Activated CD4-positive, CD25-positive, alpha-beta regulatory T cell treated with anti-CD3 and anti-CD28 coated beads, Interleukin-2, amount 50 U/mL, for 72 hours (primary cell): ENCODE measurements at regions not wholly inside any gene's neighbourhood (a gene's known extent, or its start where the extent isn't known, plus 50 kb on each side); places are given as distances from the start of the nearest gene placed in this dataset.
"Not testable (repeated sequence)": the region's sequence is repeated elsewhere in the genome, so short reads cannot be mapped to it uniquely, and the experiment has no call there.

Source experiments
- DNase-seq: peaks from one replicate; pipeline ENCODE4 v3.0.0; 2021

- DNase-seq = no peak
Observed at GRCh38 chr3:29156086-29156715, 124.7 kb upstream of the RBMS3 start.

GRCh38 chr3:29164825-29165224 lies 116.0 kb upstream of the RBMS3 start:
- DNase-seq = no peak

DNA sequence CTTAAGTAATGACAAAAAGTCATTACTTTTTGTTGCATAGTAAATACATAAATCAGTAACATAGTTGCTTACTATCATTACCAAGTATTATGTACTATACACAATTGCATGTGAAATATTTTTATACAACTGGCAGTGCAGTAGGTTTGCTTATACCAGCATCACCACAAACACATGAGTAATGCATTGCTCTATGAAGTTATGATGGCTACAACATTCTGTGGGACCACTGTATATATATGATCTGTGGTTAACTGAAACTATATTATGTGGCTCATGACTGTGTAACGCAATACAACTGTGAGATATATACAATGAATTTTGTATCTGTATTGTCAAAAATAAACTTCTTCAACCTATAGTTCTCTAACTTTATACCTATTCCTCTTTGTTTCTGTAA lies 113.7 kb upstream of the RBMS3 start:
- DNase-seq = no peak

- no peak for DNase-seq
Observed at GRCh38 chr3:29168081-29168480, 112.8 kb upstream of the RBMS3 start.

GRCh38 chr3:29168696-29169095 lies 112.2 kb upstream of the RBMS3 start:
- no peak for DNase-seq

GRCh38 chr3:29169451-29169850 lies 111.4 kb upstream of the RBMS3 start:
- no peak for DNase-seq

DNA sequence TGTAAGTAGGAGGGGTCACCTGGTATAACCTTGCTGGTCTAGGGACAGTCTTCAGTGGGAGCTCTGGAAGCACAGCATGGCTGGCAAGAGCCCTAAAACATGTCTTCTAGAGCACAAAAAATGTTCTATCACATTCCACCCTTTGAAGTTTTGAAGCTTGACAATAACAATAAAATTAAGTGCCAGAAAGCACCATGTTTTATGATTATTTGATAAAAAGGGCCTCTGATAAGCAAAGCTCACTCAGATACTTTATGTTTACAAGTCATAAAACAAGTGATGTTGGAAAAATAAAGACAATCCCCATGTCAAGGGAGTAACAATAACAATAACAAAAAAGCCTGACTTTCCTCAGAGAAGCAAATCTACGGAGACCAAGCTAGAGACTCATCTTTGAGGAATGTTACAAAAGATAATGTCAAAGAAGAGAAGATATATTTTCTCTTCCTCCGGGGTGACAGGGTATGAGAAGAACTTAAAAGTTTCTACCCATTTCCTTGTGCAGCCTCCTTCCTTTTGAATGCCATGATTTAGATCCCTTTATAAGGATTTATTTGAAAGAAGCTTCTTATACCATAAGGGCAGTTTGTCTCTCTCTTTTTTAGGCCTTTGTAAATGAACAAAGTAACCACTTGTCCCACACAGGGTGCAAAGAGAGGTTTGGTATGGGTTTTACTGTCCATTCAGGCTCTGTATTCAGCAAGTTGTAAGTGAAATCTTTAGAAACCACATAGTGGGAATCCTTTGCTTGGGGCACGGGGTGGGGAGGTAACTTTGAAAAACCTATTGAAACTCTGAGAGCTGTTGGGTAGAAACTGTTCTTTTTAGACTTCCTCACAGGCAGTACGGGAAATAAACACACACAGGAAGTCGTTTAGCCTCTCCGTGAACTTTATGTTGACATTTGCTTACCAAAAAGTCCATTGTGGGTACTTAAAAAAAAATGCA lies 109.6 kb upstream of the RBMS3 start:
- DNase-seq = no peak

DNA sequence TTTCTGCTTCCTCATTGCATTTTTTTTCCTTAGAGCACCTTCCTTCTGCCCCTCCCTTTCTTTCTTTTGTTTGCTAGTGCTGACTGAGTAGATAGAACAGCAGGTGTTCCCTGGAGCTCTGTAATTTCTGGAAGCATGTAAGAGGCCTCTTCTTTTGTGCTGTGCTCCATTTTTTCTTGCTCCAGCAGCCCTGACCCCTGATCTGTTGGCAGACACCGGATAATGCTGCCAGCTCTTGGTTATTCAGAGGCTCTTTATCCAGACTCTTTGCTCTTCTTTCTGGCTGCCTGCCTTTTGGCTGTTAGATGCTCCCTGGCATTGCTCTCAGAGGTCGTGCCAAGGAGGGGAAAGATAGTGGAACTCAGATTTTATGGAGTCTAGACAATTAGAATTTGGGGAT lies 104.4 kb upstream of the RBMS3 start:
- no peak for DNase-seq

- DNase-seq = no peak
Observed at GRCh38 chr3:29178809-29179793, 101.8 kb upstream of the RBMS3 start.

DNA sequence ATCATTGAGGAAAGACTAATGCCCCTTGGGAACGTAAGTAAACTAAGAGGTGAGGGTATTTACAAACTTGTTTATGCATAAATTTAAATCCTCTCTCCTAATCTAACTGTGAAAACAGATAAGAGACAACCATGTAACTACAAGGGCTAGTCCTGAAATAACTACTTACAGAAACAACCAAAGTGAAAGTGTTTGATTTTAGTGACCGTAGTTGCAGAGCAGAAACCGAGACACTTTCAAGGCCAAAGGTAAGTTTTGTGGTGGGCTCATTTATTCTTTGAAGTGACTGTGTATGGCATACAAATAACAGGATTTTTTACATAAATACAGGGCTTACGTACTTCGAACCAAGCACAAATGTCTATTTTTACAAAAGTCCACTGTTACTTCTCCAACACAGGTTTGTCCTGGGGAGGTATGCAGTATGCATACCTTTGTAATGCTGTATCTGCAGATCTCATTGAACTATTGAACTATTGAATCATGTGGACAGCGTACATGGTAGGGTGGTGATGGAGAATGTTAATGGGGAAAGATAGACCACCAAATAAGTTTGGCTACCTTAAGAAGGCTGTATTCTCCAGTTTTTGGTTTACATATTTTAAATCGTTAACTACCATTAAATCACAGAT lies 99.6 kb upstream of the RBMS3 start:
- DNase-seq = no peak

GRCh38 chr3:29181872-29182271 lies 99.0 kb upstream of the RBMS3 start:
- DNase-seq = no peak

GRCh38 chr3:29182828-29183227 lies 98.0 kb upstream of the RBMS3 start:
- not testable (repeated sequence) for DNase-seq

- no peak for DNase-seq
Observed at GRCh38 chr3:29183346-29184087, 97.4 kb upstream of the RBMS3 start.

- DNase-seq = no peak
Observed at GRCh38 chr3:29185706-29186105, 95.2 kb upstream of the RBMS3 start.

DNA sequence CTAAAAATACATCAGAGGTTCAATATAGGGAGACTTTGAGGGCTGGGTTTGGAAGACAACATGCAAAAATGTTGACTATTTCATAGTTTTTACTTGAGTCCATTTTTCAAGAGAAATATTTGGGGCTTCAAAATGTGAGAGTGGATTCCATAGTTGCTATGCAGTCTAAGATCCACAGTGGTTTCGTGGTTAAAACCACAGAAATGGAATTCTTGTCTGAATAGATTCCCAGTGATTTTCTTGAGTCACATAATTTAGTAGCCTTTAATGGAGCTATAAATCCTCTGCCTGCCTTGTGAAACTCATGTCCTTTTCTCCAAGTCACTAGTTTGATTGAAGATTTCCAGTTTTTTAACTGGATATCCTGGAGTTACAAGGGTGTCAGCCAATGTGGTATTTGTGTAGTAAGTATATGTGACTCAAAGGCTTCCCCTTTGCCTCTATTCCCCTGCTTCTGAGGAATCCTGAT lies 94.7 kb upstream of the RBMS3 start:
- DNase-seq = no peak

DNA sequence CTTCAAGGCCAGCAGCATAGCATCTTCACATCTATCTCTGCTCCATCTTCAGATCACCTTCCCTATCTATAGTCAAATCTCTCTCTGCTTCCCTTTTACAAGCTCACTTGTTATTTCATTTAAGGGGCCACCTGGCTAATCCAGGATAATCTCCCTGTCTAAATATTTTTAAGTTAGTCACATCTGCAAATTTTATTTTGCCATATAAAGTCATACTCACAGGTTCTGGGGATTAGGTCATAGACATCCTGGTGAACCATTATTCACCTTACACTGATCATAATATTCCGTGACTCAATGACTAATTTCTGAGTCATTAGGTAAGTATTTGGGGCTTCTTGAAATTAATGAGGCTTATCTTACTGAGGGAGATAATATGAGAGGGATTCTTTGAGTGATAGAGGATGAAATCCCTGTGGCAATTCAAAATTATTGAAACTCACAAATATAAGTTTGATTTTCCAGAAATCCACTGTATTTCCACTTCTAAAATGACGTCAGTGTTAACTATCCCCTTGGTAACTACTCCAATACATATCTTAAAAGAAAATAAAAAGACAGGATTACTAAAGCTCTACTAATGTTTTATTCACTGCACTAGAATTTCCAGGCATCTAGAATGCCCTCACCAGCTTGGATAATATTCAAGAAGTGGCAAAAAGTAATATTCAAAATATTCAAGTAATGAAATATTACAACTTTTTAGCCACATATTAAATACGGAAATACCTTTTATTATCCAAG lies 93.7 kb upstream of the RBMS3 start:
- no peak for DNase-seq

DNA sequence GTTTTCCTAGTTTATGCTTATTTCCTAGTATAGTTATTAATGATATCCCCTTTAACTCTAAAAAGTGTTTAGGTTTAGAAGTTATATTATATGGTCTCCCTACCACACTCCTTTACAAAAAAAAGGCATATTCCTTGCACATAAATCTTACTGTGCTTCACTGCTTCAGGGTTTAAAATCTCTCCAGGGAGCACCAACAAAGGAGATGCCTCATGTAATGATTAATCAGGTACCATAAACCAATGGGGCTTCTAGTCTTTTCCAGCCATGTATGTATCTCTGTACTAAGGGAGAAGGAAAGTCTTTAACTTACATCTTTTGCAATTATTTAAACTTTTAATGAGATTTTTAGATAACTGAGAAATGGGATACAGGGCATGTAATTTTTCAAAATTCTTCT lies 91.5 kb upstream of the RBMS3 start:
- no peak for DNase-seq

DNA sequence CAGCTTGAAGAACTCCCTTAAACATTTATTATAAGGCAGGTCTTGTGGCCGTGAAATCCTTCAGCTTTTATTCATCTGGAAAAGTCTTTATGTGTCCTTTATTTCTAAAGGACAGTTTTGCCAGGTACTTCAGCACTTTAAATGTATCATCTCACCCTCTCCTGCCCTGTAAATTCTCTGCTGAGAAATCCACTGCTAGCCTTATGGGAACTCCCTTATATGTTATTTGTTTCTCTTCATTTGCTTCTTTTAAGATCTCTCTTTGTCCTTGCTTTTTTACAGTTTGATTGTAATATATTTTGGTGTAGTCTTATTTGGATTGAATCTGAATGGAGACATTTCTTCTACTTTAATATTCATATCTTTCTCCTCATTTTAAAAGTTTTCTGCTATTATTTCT lies 86.7 kb upstream of the RBMS3 start:
- DNase-seq = no peak

- no peak for DNase-seq
Observed at GRCh38 chr3:29195056-29195455, 85.8 kb upstream of the RBMS3 start.

- DNase-seq = no peak
Observed at GRCh38 chr3:29201604-29202003, 79.3 kb upstream of the RBMS3 start.

GRCh38 chr3:29202378-29202777 lies 78.5 kb upstream of the RBMS3 start:
- no peak for DNase-seq
